ENCODE measurements at regions not wholly inside any gene's neighbourhood (a gene's known extent, or its start where the extent isn't known, plus 50 kb on each side); places are given as distances from the start of the nearest gene placed in this dataset.

GRCh38 chr2:34652636-34653035, 1053.5 kb upstream of the FAM98A start:
- H2AFZ ChIP-seq (ENCODE audit: low read length) = no peak overlapping the region
- H3K79me2 ChIP-seq (ENCODE audit: insufficient read depth, low read depth, low read length) = no peaks in the 10 kb centered on the region
- no peaks in the 10 kb centered on the region for H4K20me1 ChIP-seq (ENCODE audit: insufficient read depth, low read length)
- intact Hi-C loops (cut with micrococcal nuclease; ENCODE audit: unreplicated experiment) = no loop called here
- DNase-seq (ENCODE audit: low spot score) = peak; percentile 4
- H3K4me1 ChIP-seq (ENCODE audit: insufficient read depth, low read length, poor library complexity, severe bottlenecking) = no peaks in the 10 kb centered on the region
- CTCF ChIA-PET (ENCODE audit: unreplicated experiment) = no interaction called here
- TF ChIP-seq CTCF (conservative IDR thresholded peaks at IDR 0.05; ENCODE audit: low read length) (no peak), EZH2phosphoT487 (IDR thresholded peaks at IDR 0.05; ENCODE audit: borderline replicate concordance, low read depth, low read length) (no peak)
- POLR2A ChIA-PET = no interaction called here
- no TSS peak for BruUV-seq (replicated peaks)
- no peak overlapping the region for H3K4me3 ChIP-seq (ENCODE audit: low read depth, low read length, poor library complexity, severe bottlenecking)
- H3K36me3 ChIP-seq (ENCODE audit: insufficient read depth, low read length) = no peaks in the 10 kb centered on the region
- H3K27ac ChIP-seq (ENCODE audit: low read depth, low read length, poor library complexity, severe bottlenecking) = no peak overlapping the region
- no peaks in the 10 kb centered on the region for H3K9me2 ChIP-seq (ENCODE audit: insufficient read depth, low read length)
- no peak overlapping the region for H3K4me2 ChIP-seq (ENCODE audit: low read length)
- no peaks in the 10 kb centered on the region for H3K9me3 ChIP-seq (ENCODE audit: low read length)

GRCh38 chr2:34646901-34647300, 1047.8 kb upstream of the FAM98A start:
- no TSS peak for BruUV-seq (replicated peaks)
- Histone ChIP-seq H4K20me1 (ENCODE audit: insufficient read depth, low read length) (no peaks in the 10 kb centered on the region), H3K9me2 (ENCODE audit: insufficient read depth, low read length) (no peaks in the 10 kb centered on the region), H2AFZ (ENCODE audit: low read length) (no peak overlapping the region), H3K4me1 (ENCODE audit: insufficient read depth, low read length, poor library complexity, severe bottlenecking) (no peaks in the 10 kb centered on the region), H3K27ac (ENCODE audit: low read depth, low read length, poor library complexity, severe bottlenecking) (no peak overlapping the region), H3K4me3 (ENCODE audit: low read depth, low read length, poor library complexity, severe bottlenecking) (no peak overlapping the region), H3K4me2 (ENCODE audit: low read length) (no peak overlapping the region), H3K79me2 (ENCODE audit: insufficient read depth, low read depth, low read length) (no peaks in the 10 kb centered on the region), H3K36me3 (ENCODE audit: insufficient read depth, low read length) (no peaks in the 10 kb centered on the region), H3K9me3 (ENCODE audit: low read length) (no peaks in the 10 kb centered on the region)
- CTCF ChIA-PET (ENCODE audit: unreplicated experiment) = no interaction called here
- POLR2A ChIA-PET = interaction anchor here (0.7 kb wide), 1 partner anchor 1457 kb away, joined by 3 read pairs; no protein-coding TSS in a partner anchor
- no peak for DNase-seq (ENCODE audit: low spot score)
- intact Hi-C loops (cut with micrococcal nuclease; ENCODE audit: unreplicated experiment) = no loop called here
- no peak for TF ChIP-seq CTCF (conservative IDR thresholded peaks at IDR 0.05; ENCODE audit: low read length)
- TF ChIP-seq EZH2phosphoT487 (IDR thresholded peaks at IDR 0.05; ENCODE audit: borderline replicate concordance, low read depth, low read length) = no peak

- CTCF ChIA-PET (ENCODE audit: unreplicated experiment) = no interaction called here
- DNase-seq (ENCODE audit: low spot score) = no peak
- TF ChIP-seq EZH2phosphoT487 (IDR thresholded peaks at IDR 0.05; ENCODE audit: borderline replicate concordance, low read depth, low read length) (no peak), CTCF (conservative IDR thresholded peaks at IDR 0.05; ENCODE audit: low read length) (no peak)
These were observed 1033.2 kb upstream of the FAM98A start for GRCh38 chr2:34632327-34632726.

More at GRCh38 chr2:34632327-34632726, 1033.2 kb upstream of the FAM98A start:
- Histone ChIP-seq H2AFZ (ENCODE audit: low read length) (no peak overlapping the region), H3K9me3 (ENCODE audit: low read length) (no peaks in the 10 kb centered on the region), H3K4me2 (ENCODE audit: low read length) (no peak overlapping the region), H3K4me1 (ENCODE audit: insufficient read depth, low read length, poor library complexity, severe bottlenecking) (no peaks in the 10 kb centered on the region), H3K9me2 (ENCODE audit: insufficient read depth, low read length) (no peaks in the 10 kb centered on the region), H4K20me1 (ENCODE audit: insufficient read depth, low read length) (no peaks in the 10 kb centered on the region), H3K27ac (ENCODE audit: low read depth, low read length, poor library complexity, severe bottlenecking) (no peak overlapping the region), H3K79me2 (ENCODE audit: insufficient read depth, low read depth, low read length) (no peaks in the 10 kb centered on the region), H3K4me3 (ENCODE audit: low read depth, low read length, poor library complexity, severe bottlenecking) (no peak overlapping the region), H3K36me3 (ENCODE audit: insufficient read depth, low read length) (no peaks in the 10 kb centered on the region)
- BruUV-seq (replicated peaks) = no TSS peak
- intact Hi-C loops (cut with micrococcal nuclease; ENCODE audit: unreplicated experiment) = no loop called here
- POLR2A ChIA-PET = no interaction called here

All from OCI-LY7 (cell line).